Activated naive CD4-positive, alpha-beta T cell treated with anti-CD3 and anti-CD28 coated beads, Interleukin-2, amount 10 ng/mL, durations not matched to agents 7 days and 5 days (primary cell): ENCODE measurements at regions not wholly inside any gene's neighbourhood (a gene's known extent, or its start where the extent isn't known, plus 50 kb on each side); places are given as distances from the start of the nearest gene placed in this dataset.

Experiments used
- CTCF ChIA-PET: fragments of 350-600 bp; sonication (Branson Sonifier 250); formaldehyde crosslinking; loops from one replicate; lab custom pipeline; 2021; ENCODE audit warnings: antibody characterized with exemption; lab: Charles Lee
- DNase-seq: peaks from one replicate; pipeline ENCODE4 v3.0.0-alpha.2; 2020
- H3K27ac Mint-ChIP-seq: one replicate; pipeline ENCODE4 v1.8.0; 2021; ENCODE audit warnings: mild to moderate bottlenecking, moderate library complexity, mixed read lengths
- H3K27me3 Mint-ChIP-seq: one replicate; pipeline ENCODE4 v1.8.0; 2021; ENCODE audit warnings: mild to moderate bottlenecking, mixed read lengths
- H3K36me3 Mint-ChIP-seq: one replicate; pipeline ENCODE4 v1.8.0; 2021; ENCODE audit warnings: mixed read lengths
- H3K4me1 Mint-ChIP-seq: one replicate; pipeline ENCODE4 v1.8.0; 2021; ENCODE audit warnings: mixed read lengths
- H3K4me3 Mint-ChIP-seq: one replicate; pipeline ENCODE4 v1.8.0; 2021; ENCODE audit warnings: mild to moderate bottlenecking, moderate library complexity, mixed read lengths
- H3K9me3 Mint-ChIP-seq: one replicate; pipeline ENCODE4 v1.8.0; 2021; ENCODE audit warnings: mixed read lengths

- H3K36me3 Mint-ChIP-seq, result no peaks in the 10 kb centered on the region
- CTCF ChIA-PET, result no interaction called here
- no peak overlapping the region for H3K27ac Mint-ChIP-seq
- no peaks in the 10 kb centered on the region for H3K9me3 Mint-ChIP-seq
- peaks cover 4% of the 10 kb centered on the region for H3K27me3 Mint-ChIP-seq
- no peak overlapping the region for H3K4me3 Mint-ChIP-seq
- no peak for DNase-seq
- no peaks in the 10 kb centered on the region for H3K4me1 Mint-ChIP-seq
Measured at GRCh38 chr1:178619042-178619927, 105.8 kb upstream of the RALGPS2 start.

GRCh38 chr1:178620584-178621475 is 104.2 kb upstream of the RALGPS2 start:
- DNase-seq, result no peak
- H3K4me1 Mint-ChIP-seq, result no peaks in the 10 kb centered on the region
- no peaks in the 10 kb centered on the region for H3K9me3 Mint-ChIP-seq
- no peaks in the 10 kb centered on the region for H3K36me3 Mint-ChIP-seq
- no peak overlapping the region for H3K4me3 Mint-ChIP-seq
- CTCF ChIA-PET, result no interaction called here
- H3K27ac Mint-ChIP-seq, result no peak overlapping the region
- H3K27me3 Mint-ChIP-seq, result peaks cover 4% of the 10 kb centered on the region

GRCh38 chr1:178621822-178622221 is 103.2 kb upstream of the RALGPS2 start:
- no peak overlapping the region for H3K27ac Mint-ChIP-seq
- no peaks in the 10 kb centered on the region for H3K4me1 Mint-ChIP-seq
- no peaks in the 10 kb centered on the region for H3K36me3 Mint-ChIP-seq
- H3K27me3 Mint-ChIP-seq, result peaks cover 4% of the 10 kb centered on the region
- no peak overlapping the region for H3K4me3 Mint-ChIP-seq
- H3K9me3 Mint-ChIP-seq, result no peaks in the 10 kb centered on the region
- CTCF ChIA-PET, result no interaction called here
- DNase-seq, result no peak

DNA sequence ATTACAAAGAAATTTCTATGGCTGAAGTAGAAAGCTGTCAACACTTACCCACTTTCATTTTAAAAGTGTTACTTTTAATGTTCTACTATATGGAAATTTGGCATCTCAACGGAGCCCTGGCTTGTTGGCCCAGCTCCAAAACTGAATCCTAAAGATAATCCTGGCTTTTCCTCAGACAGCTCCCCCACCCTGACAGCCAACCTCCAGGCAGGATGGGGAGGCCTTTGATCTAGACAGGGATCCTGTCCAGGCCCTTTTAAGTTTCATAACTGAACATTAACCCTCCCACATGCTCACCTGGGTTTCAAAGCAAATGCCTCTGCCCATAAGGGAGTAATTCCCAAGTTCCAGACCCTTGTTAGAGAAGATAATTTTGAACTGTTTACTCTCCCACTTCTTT is 99.3 kb upstream of the RALGPS2 start:
- no peak for DNase-seq
- CTCF ChIA-PET, result no interaction called here
- no peak overlapping the region for H3K4me3 Mint-ChIP-seq
- H3K9me3 Mint-ChIP-seq, result no peaks in the 10 kb centered on the region
- H3K4me1 Mint-ChIP-seq, result no peaks in the 10 kb centered on the region
- H3K27me3 Mint-ChIP-seq, result no peaks in the 10 kb centered on the region
- H3K27ac Mint-ChIP-seq, result no peak overlapping the region
- no peaks in the 10 kb centered on the region for H3K36me3 Mint-ChIP-seq

DNA sequence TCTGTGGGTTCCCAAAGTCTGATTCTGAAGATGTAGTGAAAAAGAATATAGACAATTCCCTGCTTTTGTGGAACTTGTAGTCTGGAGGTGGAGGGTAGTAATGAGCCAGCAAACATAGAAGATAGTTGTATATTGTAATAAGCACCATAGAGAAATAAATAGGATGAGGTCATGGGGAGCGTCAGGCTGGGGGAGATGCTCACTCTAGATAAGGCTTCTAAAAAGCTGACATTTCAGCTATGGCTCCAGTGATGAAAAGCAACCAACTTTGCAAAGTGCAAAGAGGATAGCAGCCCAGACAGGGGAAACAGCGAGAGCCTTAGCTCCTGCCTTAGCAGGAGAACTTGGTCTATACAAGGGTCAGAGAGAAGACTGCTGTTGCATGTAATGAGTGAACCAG is 98.0 kb upstream of the RALGPS2 start:
- Mint-ChIP-seq H3K27me3 (no peaks in the 10 kb centered on the region), H3K9me3 (no peaks in the 10 kb centered on the region), H3K36me3 (no peaks in the 10 kb centered on the region), H3K4me1 (no peaks in the 10 kb centered on the region), H3K4me3 (no peak overlapping the region), H3K27ac (no peak overlapping the region)
- CTCF ChIA-PET, result no interaction called here
- DNase-seq, result no peak

DNA sequence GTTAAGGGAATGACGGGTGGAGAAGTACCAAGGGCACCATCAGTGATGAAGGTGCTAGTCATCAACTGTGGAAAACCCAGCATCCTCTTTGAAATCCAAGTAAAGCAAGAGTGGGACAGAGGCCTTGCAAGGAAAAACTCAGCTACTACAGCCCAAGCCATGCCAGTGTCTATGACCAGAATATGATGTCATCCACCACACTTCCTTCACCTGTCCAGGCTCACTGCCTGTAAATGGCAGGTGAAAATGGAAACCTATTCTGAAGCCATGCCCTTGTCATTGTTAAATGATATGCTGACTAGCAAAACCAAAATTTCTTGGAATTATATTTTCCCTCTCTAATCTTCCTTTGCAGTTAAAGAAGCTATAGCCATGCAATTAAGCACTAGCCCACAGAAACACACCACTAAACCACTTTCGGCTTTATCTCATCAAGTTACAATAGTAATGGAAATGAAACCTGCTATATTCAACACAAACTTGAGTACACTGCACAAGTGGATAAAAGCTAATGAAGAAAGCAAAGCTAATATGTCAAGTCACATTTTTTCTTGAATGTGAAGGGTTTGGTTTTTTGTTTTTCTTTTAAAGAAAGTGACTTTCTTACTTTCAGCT is 96.3 kb upstream of the RALGPS2 start:
- no peaks in the 10 kb centered on the region for H3K9me3 Mint-ChIP-seq
- no peak overlapping the region for H3K27ac Mint-ChIP-seq
- no peaks in the 10 kb centered on the region for H3K36me3 Mint-ChIP-seq
- no peaks in the 10 kb centered on the region for H3K4me1 Mint-ChIP-seq
- CTCF ChIA-PET, result no interaction called here
- no peaks in the 10 kb centered on the region for H3K27me3 Mint-ChIP-seq
- DNase-seq, result no peak
- no peak overlapping the region for H3K4me3 Mint-ChIP-seq

- no peak for DNase-seq
- CTCF ChIA-PET, result no interaction called here
- H3K27ac Mint-ChIP-seq, result no peak overlapping the region
Measured at GRCh38 chr1:178629252-178630154, 95.5 kb upstream of the RALGPS2 start.

DNA sequence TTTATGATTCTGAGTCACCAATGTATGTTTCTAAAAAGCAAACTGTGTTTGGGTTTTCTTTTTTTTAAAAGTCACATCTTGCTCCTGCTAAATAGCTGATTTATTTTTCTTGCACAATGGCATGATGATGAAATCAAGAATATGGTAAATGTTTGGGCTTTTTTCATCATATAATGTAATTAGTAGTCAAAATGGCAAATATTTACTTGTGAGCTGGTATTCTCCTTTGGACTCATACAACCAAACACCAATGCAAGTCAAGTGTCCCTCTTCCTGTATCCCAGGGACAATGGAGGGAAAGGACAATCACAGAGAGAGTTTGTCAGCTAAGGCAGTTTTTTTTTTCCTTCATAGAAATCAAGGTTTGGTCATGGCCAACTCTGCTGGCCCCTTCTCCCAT is 94.6 kb upstream of the RALGPS2 start:
- Mint-ChIP-seq H3K9me3 (no peaks in the 10 kb centered on the region), H3K36me3 (no peaks in the 10 kb centered on the region), H3K4me3 (no peak overlapping the region), H3K27me3 (no peaks in the 10 kb centered on the region), H3K27ac (no peak overlapping the region), H3K4me1 (no peaks in the 10 kb centered on the region)
- no peak for DNase-seq
- CTCF ChIA-PET, result no interaction called here

More at GRCh38 chr1:178629252-178630154, 95.5 kb upstream of the RALGPS2 start:
- Mint-ChIP-seq H3K4me3 (no peak overlapping the region), H3K27me3 (no peaks in the 10 kb centered on the region), H3K4me1 (no peaks in the 10 kb centered on the region), H3K36me3 (no peaks in the 10 kb centered on the region), H3K9me3 (no peaks in the 10 kb centered on the region)

GRCh38 chr1:178632653-178633052 is 92.4 kb upstream of the RALGPS2 start:
- CTCF ChIA-PET, result no interaction called here
- Mint-ChIP-seq H3K36me3 (no peaks in the 10 kb centered on the region), H3K4me1 (no peaks in the 10 kb centered on the region), H3K27me3 (no peaks in the 10 kb centered on the region), H3K27ac (no peak overlapping the region), H3K4me3 (no peak overlapping the region), H3K9me3 (no peaks in the 10 kb centered on the region)
- no peak for DNase-seq

GRCh38 chr1:178633056-178633455 is 92.0 kb upstream of the RALGPS2 start:
- no peaks in the 10 kb centered on the region for H3K27me3 Mint-ChIP-seq
- H3K4me3 Mint-ChIP-seq, result no peak overlapping the region
- CTCF ChIA-PET, result no interaction called here

GRCh38 chr1:178634445-178634844 is 90.6 kb upstream of the RALGPS2 start:
- no peak overlapping the region for H3K27ac Mint-ChIP-seq
- CTCF ChIA-PET, result no interaction called here
- H3K9me3 Mint-ChIP-seq, result no peaks in the 10 kb centered on the region
- no peak for DNase-seq
- H3K27me3 Mint-ChIP-seq, result no peaks in the 10 kb centered on the region
- H3K4me1 Mint-ChIP-seq, result no peaks in the 10 kb centered on the region
- no peak overlapping the region for H3K4me3 Mint-ChIP-seq
- no peaks in the 10 kb centered on the region for H3K36me3 Mint-ChIP-seq

More at GRCh38 chr1:178633056-178633455, 92.0 kb upstream of the RALGPS2 start:
- Mint-ChIP-seq H3K9me3 (no peaks in the 10 kb centered on the region), H3K27ac (no peak overlapping the region), H3K4me1 (no peaks in the 10 kb centered on the region), H3K36me3 (no peaks in the 10 kb centered on the region)
- no peak for DNase-seq

GRCh38 chr1:178637841-178638240 is 87.2 kb upstream of the RALGPS2 start:
- CTCF ChIA-PET, result no interaction called here

DNA sequence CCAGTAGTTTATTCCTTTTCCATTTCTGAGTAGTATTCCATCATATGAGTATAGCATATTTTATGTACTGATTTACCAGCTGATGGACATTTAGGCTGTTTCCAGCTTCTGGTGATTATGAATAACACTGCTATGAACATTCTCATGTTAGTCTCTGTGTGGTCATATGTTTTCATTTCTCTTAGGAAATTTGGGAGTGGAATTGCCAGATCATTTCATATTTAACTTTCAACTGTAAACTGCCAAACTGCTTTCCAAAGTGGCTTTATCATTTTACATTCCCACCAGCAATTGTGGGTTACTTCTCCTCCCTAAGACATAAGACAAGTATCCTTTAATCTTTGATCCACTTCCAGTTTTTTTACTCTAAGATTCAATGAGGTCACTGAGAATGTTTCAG is 85.7 kb upstream of the RALGPS2 start:
- DNase-seq, result no peak
- Mint-ChIP-seq H3K27me3 (no peaks in the 10 kb centered on the region), H3K27ac (no peak overlapping the region), H3K36me3 (no peaks in the 10 kb centered on the region), H3K4me1 (no peaks in the 10 kb centered on the region), H3K9me3 (no peaks in the 10 kb centered on the region), H3K4me3 (no peak overlapping the region)
- CTCF ChIA-PET, result no interaction called here

More at GRCh38 chr1:178637841-178638240, 87.2 kb upstream of the RALGPS2 start:
- Mint-ChIP-seq H3K4me3 (no peak overlapping the region), H3K36me3 (no peaks in the 10 kb centered on the region), H3K27me3 (no peaks in the 10 kb centered on the region), H3K27ac (no peak overlapping the region), H3K9me3 (no peaks in the 10 kb centered on the region), H3K4me1 (no peaks in the 10 kb centered on the region)
- no peak for DNase-seq
